Tibial nerve (tissue), 3 donors: ENCODE measurements at regions not wholly inside any gene's neighbourhood (a gene's known extent, or its start where the extent isn't known, plus 50 kb on each side); places are given as distances from the start of the nearest gene placed in this dataset.

Source experiments
- POLR2A ChIP-seq, 2 donors: fragments of 450-650 bp; IDR thresholded peaks; one replicate each; pipeline ENCODE4 v1.6.1; 2017; ENCODE audit warnings: antibody characterized with exemption in 2 of 2, mild to moderate bottlenecking in 2 of 2, moderate library complexity in 2 of 2
- TF ChIP-seq, protein P1 (sequence below), 5 experiments: fragments of 200-600 bp in 3 of 5; fragments of 450-650 bp in 2 of 5; sonication (generic) in 3 of 5; IDR thresholded peaks; one replicate each; pipeline ENCODE4 v1.5.1; 2016 to 2019; ENCODE audit warnings: antibody characterized with exemption in 5 of 5, mild to moderate bottlenecking in 3 of 5, moderate library complexity in 2 of 5

DNA sequence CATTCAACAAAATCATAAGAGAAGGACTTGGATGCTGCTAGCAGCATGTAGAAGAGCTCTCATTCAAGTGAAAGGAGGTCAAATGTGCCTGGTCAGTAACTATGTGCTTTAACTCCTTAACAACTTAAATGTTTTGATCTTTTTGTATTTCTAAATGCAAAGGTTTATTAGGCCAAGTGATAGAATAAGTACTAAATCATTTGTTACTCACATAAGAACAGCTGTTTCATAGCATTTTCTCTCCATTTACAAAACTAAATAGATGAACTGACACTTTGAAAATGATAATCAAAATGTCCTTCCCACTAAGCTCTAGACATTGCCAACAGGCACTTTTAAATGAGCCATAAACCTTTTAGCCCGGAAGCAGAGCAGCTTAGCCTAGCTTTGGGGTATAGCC, 254.3 kb upstream of the PRMT6 start:
- TF ChIP-seq, protein P1, sequence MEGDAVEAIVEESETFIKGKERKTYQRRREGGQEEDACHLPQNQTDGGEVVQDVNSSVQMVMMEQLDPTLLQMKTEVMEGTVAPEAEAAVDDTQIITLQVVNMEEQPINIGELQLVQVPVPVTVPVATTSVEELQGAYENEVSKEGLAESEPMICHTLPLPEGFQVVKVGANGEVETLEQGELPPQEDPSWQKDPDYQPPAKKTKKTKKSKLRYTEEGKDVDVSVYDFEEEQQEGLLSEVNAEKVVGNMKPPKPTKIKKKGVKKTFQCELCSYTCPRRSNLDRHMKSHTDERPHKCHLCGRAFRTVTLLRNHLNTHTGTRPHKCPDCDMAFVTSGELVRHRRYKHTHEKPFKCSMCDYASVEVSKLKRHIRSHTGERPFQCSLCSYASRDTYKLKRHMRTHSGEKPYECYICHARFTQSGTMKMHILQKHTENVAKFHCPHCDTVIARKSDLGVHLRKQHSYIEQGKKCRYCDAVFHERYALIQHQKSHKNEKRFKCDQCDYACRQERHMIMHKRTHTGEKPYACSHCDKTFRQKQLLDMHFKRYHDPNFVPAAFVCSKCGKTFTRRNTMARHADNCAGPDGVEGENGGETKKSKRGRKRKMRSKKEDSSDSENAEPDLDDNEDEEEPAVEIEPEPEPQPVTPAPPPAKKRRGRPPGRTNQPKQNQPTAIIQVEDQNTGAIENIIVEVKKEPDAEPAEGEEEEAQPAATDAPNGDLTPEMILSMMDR (IDR thresholded peaks at IDR 0.05) = no peak
- no peak for TF ChIP-seq POLR2A (IDR thresholded peaks at IDR 0.05)
